HL-60 (cell line): ENCODE measurements at regions not wholly inside any gene's neighbourhood (a gene's known extent, or its start where the extent isn't known, plus 50 kb on each side); places are given as distances from the start of the nearest gene placed in this dataset.

Experiments used
- DNase-seq, 2 experiments: peaks; one replicate each; pipeline ENCODE4 v3.0.0-alpha.2; 2010 to 2020; ENCODE audit warnings: low read depth in 1 of 2, low spot score in 1 of 2
- H3K27ac ChIP-seq: fragments of 250-450 bp; sonication (Bioruptor Pico); replicated peaks from 2 replicates; pipeline ENCODE4 v1.5.1; 2020; ENCODE audit warnings: mild to moderate bottlenecking, moderate library complexity
- H3K27me3 ChIP-seq: fragments of 250-450 bp; sonication (Bioruptor Pico); 2 replicates; pipeline ENCODE4 v1.5.1; 2021; ENCODE audit warnings: mild to moderate bottlenecking, moderate library complexity; ENCODE audit not compliant: insufficient read depth, poor library complexity, severe bottlenecking
- H3K4me3 ChIP-seq: replicated peaks from 2 replicates; pipeline ENCODE4 v1.5.1; 2011; ENCODE audit warnings: mild to moderate bottlenecking, control low read depth, low read length; ENCODE audit not compliant: insufficient read depth
- GABPA ChIP-seq: IDR thresholded peaks from 2 replicates; pipeline ENCODE4 v1.6.1; 2012; ENCODE audit warnings: low read depth
- POLR2AphosphoS5 ChIP-seq: IDR thresholded peaks from 2 replicates; pipeline ENCODE4 v1.6.1; 2012; ENCODE audit warnings: low read depth
- SPI1 ChIP-seq: IDR thresholded peaks from 2 replicates; pipeline ENCODE4 v1.6.1; 2012; ENCODE audit warnings: low read depth, mild to moderate bottlenecking, borderline replicate concordance
- TF ChIP-seq, protein P1 (sequence below): IDR thresholded peaks from 2 replicates; pipeline ENCODE4 v1.6.1; 2012; ENCODE audit warnings: low read depth; ENCODE audit not compliant: insufficient replicate concordance
- TF ChIP-seq, protein P2 (sequence below): IDR thresholded peaks from one replicate; pipeline ENCODE4 v1.5.1; 2011; ENCODE audit warnings: low read length, control low read depth, inconsistent platforms; ENCODE audit not compliant: insufficient read depth

DNA sequence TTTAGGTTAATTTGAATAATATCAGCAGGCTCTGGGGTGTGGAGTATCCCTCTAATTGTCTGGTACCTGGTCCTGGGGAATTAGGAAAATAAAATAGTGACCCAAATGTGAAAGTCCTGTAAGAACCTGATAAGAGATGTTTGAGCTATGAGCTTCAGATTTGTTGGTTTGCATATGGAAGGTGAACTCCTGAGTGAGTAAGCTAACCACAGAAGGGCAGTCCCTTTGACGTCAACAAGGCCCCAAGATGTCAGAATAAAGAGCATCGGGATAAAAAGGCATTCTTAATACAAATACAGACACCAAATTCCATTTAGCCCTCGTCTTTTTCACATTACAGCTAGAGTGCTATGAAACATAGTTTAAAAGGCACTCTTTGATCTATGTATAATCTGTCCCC lies 1366.3 kb upstream of the TMEFF2 start:
- Histone ChIP-seq H3K27me3 (no peaks in the 10 kb centered on the region), H3K27ac (no peak overlapping the region), H3K4me3 (no peak overlapping the region)
- DNase-seq: no peak
- TF ChIP-seq SPI1: no peak
- TF ChIP-seq, protein P1, sequence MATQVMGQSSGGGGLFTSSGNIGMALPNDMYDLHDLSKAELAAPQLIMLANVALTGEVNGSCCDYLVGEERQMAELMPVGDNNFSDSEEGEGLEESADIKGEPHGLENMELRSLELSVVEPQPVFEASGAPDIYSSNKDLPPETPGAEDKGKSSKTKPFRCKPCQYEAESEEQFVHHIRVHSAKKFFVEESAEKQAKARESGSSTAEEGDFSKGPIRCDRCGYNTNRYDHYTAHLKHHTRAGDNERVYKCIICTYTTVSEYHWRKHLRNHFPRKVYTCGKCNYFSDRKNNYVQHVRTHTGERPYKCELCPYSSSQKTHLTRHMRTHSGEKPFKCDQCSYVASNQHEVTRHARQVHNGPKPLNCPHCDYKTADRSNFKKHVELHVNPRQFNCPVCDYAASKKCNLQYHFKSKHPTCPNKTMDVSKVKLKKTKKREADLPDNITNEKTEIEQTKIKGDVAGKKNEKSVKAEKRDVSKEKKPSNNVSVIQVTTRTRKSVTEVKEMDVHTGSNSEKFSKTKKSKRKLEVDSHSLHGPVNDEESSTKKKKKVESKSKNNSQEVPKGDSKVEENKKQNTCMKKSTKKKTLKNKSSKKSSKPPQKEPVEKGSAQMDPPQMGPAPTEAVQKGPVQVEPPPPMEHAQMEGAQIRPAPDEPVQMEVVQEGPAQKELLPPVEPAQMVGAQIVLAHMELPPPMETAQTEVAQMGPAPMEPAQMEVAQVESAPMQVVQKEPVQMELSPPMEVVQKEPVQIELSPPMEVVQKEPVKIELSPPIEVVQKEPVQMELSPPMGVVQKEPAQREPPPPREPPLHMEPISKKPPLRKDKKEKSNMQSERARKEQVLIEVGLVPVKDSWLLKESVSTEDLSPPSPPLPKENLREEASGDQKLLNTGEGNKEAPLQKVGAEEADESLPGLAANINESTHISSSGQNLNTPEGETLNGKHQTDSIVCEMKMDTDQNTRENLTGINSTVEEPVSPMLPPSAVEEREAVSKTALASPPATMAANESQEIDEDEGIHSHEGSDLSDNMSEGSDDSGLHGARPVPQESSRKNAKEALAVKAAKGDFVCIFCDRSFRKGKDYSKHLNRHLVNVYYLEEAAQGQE: no peak

DNA sequence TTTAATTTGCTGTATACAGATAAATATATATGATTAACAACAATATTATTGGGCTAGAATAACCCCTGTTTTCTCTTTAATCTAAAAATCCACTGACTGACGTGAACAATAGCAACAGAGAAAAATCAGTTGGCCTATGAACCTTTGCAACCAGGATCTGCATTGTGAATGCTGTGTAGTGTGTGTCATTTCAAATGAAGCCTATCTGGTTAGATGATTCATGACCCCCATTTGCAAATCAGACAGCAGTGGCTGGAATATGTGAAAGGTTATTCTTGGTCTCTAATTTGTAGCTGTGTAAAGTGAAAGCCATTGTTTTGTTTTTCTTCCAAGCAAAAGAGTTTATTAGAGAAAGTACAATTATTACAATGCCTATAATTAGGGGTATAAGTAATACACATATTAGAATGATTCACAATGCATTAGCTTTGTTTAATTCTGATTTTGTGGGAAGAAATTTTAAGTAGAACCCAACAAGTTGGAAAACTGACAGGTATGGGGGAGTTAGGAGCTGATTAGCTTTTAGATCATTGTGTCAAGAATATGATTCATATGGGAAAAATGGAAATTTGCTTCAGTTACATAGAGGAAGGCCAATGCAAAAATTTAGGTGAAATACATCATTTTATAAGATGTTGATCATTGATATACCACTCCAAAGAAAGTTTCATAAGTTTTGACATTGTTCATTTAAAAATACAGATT lies 1362.2 kb upstream of the TMEFF2 start:
- no peak for DNase-seq
- Histone ChIP-seq H3K4me3 (no peak overlapping the region), H3K27me3 (no peaks in the 10 kb centered on the region), H3K27ac (no peak overlapping the region)
- TF ChIP-seq GABPA (no peak), POLR2AphosphoS5 (no peak), SPI1 (no peak)
- TF ChIP-seq, protein P2, sequence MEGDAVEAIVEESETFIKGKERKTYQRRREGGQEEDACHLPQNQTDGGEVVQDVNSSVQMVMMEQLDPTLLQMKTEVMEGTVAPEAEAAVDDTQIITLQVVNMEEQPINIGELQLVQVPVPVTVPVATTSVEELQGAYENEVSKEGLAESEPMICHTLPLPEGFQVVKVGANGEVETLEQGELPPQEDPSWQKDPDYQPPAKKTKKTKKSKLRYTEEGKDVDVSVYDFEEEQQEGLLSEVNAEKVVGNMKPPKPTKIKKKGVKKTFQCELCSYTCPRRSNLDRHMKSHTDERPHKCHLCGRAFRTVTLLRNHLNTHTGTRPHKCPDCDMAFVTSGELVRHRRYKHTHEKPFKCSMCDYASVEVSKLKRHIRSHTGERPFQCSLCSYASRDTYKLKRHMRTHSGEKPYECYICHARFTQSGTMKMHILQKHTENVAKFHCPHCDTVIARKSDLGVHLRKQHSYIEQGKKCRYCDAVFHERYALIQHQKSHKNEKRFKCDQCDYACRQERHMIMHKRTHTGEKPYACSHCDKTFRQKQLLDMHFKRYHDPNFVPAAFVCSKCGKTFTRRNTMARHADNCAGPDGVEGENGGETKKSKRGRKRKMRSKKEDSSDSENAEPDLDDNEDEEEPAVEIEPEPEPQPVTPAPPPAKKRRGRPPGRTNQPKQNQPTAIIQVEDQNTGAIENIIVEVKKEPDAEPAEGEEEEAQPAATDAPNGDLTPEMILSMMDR: no peak
- TF ChIP-seq, protein P1: no peak

DNA sequence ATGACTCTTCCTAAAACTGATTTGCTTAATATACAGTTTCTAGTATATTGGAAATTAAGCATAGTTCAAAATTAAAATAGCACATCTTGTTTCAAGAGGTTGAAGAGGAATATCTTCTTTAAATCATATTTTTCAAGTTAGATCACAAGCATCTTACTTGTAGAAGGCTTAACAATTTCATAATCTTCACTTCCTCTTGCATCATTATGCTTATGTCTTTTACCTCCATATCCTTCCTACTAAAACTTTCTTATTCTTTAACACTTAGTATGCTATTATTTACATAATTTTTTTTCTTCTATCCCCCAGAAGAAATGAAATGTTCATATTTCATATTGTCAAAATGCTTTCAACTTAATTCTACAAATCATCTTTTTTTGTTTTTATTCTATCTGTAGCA lies 1354.9 kb upstream of the TMEFF2 start:
- no peak for TF ChIP-seq POLR2AphosphoS5
- no peak for TF ChIP-seq GABPA
- TF ChIP-seq, protein P1: no peak
- TF ChIP-seq, protein P2: no peak
- TF ChIP-seq SPI1: no peak
- H3K27ac ChIP-seq: no peak overlapping the region
- DNase-seq: peak in 1 of 2 experiments; percentile 6
- no peak overlapping the region for H3K4me3 ChIP-seq
- no peaks in the 10 kb centered on the region for H3K27me3 ChIP-seq

DNA sequence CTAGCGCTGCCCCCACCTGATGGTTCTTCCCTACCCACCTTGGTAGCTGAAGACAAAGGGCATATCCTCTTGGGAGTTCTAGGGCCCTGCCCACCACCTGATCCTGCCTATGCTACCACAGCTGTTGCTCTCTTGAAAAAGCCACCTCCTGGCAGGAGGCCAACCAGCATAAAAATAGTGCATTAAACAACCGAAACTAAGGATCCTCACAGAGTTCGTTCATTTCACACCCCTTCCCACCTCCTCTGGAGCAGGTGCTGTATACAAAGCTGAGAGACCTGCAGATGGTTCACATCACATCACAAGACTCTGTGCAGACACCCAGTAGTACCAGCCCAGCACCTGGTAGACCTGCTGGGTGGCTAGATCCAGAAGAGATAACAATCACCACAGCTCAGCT lies 1348.0 kb upstream of the TMEFF2 start:
- no peak overlapping the region for H3K27ac ChIP-seq
- TF ChIP-seq SPI1: no peak
- TF ChIP-seq POLR2AphosphoS5: no peak
- H3K27me3 ChIP-seq: no peaks in the 10 kb centered on the region
- DNase-seq: no peak
- no peak overlapping the region for H3K4me3 ChIP-seq
